Mesodermal cell (in vitro differentiated cells): ENCODE measurements at regions not wholly inside any gene's neighbourhood (a gene's known extent, or its start where the extent isn't known, plus 50 kb on each side); places are given as distances from the start of the nearest gene placed in this dataset.

Source experiments
- H3K27ac ChIP-seq: 2 replicates; pipeline ENCODE4 v1.7.0; 2013; ENCODE audit warnings: mild to moderate bottlenecking, low read depth, low read length, moderate library complexity; ENCODE audit not compliant: severe bottlenecking
- H3K36me3 ChIP-seq: 2 replicates; pipeline ENCODE4 v1.7.1; 2013; ENCODE audit warnings: mild to moderate bottlenecking, low read length, moderate library complexity; ENCODE audit not compliant: control insufficient read depth, insufficient read depth
- H3K4me1 ChIP-seq: one replicate; pipeline ENCODE4 v1.7.1; 2013; ENCODE audit warnings: mild to moderate bottlenecking, low read length; ENCODE audit not compliant: insufficient read depth, control insufficient read depth, poor library complexity, severe bottlenecking
- H3K4me3 ChIP-seq: 2 replicates; pipeline ENCODE4 v1.7.0; 2013; ENCODE audit warnings: low read length, control low read depth, mild to moderate bottlenecking; ENCODE audit not compliant: insufficient read depth, poor library complexity, severe bottlenecking; ENCODE audit errors: extremely low read depth
- H3K9me3 ChIP-seq: 2 replicates; pipeline ENCODE4 v1.7.1; 2013; ENCODE audit warnings: mild to moderate bottlenecking, low read length, moderate library complexity; ENCODE audit not compliant: control insufficient read depth
- WGBS, 2 experiments: methylation state at CpG; one replicate each; pipeline ENCODE4 v1.1.5; 2013; ENCODE audit warnings: missing lambda C conversion rate in 2 of 2; ENCODE audit not compliant: insufficient coverage in 2 of 2; 5-methylcytosine and 5-hydroxymethylcytosine counted together

DNA sequence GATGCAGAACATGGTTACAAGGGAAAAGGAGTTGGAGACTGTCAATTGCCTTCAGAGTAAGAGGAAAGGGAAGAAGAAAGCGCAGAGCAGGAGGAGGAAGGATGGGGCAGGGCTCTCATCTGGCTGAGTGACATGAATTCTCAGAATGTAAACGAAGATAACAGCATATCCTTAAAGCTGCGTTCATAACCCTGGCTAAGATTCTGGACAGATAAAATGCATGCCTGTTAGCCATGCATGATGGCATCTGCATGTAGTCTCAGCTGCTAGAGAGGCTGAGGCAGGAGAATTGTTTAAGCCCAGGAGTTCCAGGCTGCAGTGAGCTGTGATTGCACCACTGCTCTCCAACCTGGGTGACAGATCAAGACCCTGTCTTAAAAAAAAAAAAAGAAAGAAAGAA is 493.5 kb upstream of the PRKX start:
- Histone ChIP-seq H3K27ac (no peak overlapping the region), H3K36me3 (no peaks in the 10 kb centered on the region), H3K4me3 (no peak overlapping the region), H3K4me1 (no peaks in the 10 kb centered on the region), H3K9me3 (no peaks in the 10 kb centered on the region)
- WGBS, 2 experiments = 82 to 86% methylated on average over 3 of the region's 3 CpGs

DNA sequence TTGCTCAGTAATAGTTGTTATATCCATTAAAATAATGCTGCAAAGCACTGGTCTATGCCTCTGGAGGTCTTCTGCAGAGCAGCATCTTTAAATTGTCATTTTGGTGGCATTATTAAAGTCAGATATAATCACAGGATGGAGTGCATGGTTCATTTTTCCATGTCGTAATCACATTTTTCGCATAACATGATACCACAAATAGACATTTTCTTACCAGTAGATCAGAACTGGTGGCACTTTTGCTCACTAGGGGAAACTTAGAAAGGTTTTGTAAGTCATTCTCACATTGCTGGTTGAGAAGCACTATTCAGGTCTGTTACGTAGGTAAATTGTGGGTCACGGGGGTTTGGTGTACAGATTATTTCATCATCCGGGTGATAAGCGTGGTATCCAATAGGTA is 484.5 kb upstream of the PRKX start:
- WGBS, 2 experiments = no CpG with 5 or more reads among the region's 6 CpGs
- no peaks in the 10 kb centered on the region for H3K4me1 ChIP-seq
- no peaks in the 10 kb centered on the region for H3K36me3 ChIP-seq
- no peak overlapping the region for H3K4me3 ChIP-seq
- H3K27ac ChIP-seq = no peak overlapping the region
- H3K9me3 ChIP-seq = no peaks in the 10 kb centered on the region

DNA sequence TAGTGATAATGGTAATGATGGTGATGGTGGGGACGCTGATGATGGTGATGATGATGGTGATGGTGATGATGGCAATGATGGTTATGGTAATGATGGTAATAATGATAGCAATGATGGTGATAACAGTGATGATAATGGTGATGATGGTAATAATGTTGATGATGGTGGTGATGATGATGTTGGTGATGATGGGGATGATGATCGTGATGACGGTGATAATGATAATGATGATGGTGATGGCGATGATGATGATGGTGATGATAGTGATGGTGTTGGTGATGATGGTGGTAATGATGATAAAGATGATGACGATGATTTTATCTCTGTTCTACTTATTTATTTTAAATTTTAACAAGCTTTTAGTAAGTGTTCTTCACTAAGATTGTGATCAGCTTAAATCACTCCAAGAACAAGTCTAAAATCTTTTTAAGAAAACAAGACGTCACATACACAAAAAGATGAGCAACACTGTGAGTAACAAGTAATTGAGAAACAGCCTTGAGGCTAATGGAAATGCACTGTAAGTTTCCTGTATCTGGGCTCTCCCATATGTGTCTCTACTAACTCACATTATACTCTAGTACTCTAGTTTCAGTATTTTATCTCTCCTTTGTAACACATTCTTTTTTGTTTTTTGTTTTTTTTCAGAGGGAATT is 480.2 kb upstream of the PRKX start:
- no peaks in the 10 kb centered on the region for H3K9me3 ChIP-seq
- no peaks in the 10 kb centered on the region for H3K4me1 ChIP-seq
- H3K4me3 ChIP-seq = no peak overlapping the region
- WGBS, 2 experiments = 98 to 100% methylated on average over 2 to 4 of the region's 6 CpGs
- H3K36me3 ChIP-seq = no peaks in the 10 kb centered on the region
- no peak overlapping the region for H3K27ac ChIP-seq

DNA sequence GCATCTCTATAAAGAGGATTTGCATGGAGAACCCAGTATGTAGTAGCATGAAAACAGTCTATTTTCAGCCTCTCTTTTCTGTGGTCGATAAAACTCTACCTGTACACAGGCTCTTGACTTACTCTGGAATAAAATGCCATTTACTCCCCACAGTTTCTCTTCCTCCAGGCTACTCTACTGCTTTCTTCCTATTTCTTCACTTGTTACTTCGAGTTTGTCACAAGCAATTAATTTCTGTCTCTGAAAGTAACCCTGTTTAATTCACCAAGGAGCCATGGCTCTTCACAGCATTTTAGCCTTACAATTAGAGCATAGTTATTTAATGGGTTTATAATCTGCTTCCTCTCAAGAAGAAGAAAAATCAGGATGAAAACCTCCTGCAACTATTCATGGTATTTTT is 472.9 kb upstream of the PRKX start:
- H3K4me3 ChIP-seq = no peak overlapping the region
- H3K36me3 ChIP-seq = no peaks in the 10 kb centered on the region
- peaks cover 3% of the 10 kb centered on the region for H3K4me1 ChIP-seq
- no peak overlapping the region for H3K27ac ChIP-seq
- WGBS, 2 experiments = 86% methylated on average over 1 of the region's 2 CpGs; no CpG with 5 or more reads in 1 of the 2 experiments
- H3K9me3 ChIP-seq = no peaks in the 10 kb centered on the region

DNA sequence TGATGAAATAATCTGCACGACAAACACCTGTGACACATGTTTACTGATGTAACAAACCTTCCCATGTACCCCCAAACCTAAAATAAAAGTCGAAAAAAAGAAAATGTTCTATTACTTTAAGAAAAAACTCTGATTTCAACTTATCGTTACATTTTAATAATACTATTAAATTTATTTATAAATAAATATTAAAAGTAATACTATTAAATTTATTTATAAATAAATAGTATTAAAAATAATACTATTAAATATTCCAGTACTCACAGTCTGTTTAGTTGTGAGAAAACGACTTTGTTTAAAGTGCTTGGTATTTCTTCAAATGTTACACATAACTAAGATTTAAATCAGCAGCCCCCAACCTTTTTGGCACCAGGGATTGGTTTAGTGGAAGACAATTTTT is 471.6 kb upstream of the PRKX start:
- no CpG with 5 or more reads among the region's 4 CpGs for WGBS, 2 experiments

DNA sequence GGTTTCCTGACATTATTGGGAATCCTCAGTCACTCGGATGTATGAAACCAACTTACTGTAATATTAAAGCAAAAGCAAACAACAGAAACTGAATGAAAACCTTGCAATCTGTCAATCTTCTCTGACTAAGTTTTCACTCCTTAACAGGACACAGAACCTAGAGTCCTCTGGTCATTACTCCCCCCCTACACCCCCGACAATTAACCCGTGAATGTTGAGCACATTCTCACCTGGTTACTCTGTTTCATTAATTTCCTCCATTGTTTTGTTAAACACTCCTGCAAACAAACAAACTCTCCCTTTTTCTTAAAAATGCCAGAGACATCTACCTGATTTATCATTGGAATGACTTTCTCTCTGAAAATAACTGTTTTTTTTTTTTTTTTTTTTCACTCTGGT is 469.0 kb upstream of the PRKX start:
- H3K36me3 ChIP-seq = no peaks in the 10 kb centered on the region
- no peaks in the 10 kb centered on the region for H3K9me3 ChIP-seq
- H3K4me1 ChIP-seq = peaks cover 3% of the 10 kb centered on the region
- no peak overlapping the region for H3K27ac ChIP-seq
- H3K4me3 ChIP-seq = no peak overlapping the region
- WGBS, 2 experiments = 74% methylated on average over 2 of the region's 3 CpGs; no CpG with 5 or more reads in 1 of the 2 experiments

More for the DNA sequence above, 471.6 kb upstream of the PRKX start:
- no peaks in the 10 kb centered on the region for H3K9me3 ChIP-seq
- no peaks in the 10 kb centered on the region for H3K36me3 ChIP-seq
- H3K4me3 ChIP-seq = no peak overlapping the region
- H3K4me1 ChIP-seq = peaks cover 3% of the 10 kb centered on the region
- H3K27ac ChIP-seq = no peak overlapping the region

DNA sequence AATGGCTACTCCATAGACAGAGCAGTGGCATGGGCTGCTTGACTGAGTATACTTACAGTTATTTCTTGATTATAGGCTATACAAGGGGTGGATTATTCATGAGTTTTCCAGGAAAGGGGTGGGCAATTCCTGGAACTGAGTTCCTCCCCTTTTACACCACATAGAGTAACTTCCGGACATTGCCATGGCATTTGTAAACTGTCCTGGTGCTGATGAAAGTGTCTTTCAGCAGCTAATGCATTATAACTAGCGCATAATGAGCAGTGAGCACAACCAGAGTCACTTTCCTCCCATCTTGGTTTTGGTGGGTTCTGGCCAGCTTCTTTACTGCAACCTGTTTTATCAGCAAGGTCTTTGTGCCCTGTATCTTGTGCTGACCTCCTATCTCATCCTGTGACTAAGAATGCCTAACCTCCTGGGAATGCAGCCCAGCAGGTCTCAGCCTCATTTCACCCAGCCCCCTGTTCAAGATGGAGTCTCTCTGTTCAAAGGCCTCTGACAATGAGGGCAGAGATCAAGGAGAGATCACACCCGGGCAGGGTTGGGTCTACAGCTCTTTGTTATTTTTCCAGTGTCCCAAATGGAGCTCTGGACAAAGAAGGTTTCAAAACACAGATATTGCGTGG is 468.4 kb upstream of the PRKX start:
- WGBS, 2 experiments = 39 to 64% methylated on average over 2 to 3 of the region's 4 CpGs
- Histone ChIP-seq H3K9me3 (no peaks in the 10 kb centered on the region), H3K36me3 (no peaks in the 10 kb centered on the region), H3K4me3 (no peak overlapping the region), H3K4me1 (peaks cover 3% of the 10 kb centered on the region), H3K27ac (no peak overlapping the region)

DNA sequence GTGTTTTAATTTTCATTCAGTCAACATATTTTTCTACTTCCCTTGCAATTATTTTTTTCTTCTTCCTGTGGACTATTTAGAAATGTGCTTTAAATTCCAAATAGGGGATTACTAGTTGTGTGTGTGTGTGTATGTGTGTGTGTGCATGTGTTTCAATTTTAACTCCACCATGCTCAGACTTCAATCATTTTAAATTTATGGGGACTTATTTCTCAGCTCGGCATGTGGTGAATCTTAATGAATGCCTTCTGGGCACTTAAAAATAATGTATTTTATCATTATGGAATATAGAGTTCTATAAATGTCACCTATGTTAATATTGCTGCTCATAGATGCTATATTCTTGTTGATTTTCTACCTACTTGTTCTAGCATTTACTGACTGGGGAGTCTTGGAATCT is 465.6 kb upstream of the PRKX start:
- Histone ChIP-seq H3K9me3 (no peaks in the 10 kb centered on the region), H3K4me1 (peaks cover 3% of the 10 kb centered on the region), H3K4me3 (no peak overlapping the region), H3K36me3 (no peaks in the 10 kb centered on the region), H3K27ac (no peak overlapping the region)
- WGBS, 2 experiments = no CpG with 5 or more reads among the region's 1 CpG

DNA sequence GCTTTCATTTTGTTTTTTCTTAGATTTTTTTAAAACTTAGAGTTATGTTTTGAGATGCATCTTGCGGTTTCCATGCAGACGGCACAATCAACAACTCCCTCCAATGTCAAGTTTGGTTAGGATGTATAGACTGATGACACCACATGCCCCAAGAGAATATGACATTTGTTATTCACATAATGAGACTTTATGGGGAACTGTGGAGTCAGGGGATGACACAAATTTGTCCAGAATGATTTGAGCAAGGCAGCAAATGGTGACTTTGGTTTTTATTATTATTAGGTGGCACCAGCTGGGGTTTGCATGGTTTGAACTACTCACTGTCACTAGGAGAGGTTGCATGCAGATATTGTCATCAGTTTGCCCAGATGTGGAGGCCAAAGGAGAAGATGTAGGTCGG is 461.8 kb upstream of the PRKX start:
- Histone ChIP-seq H3K36me3 (no peaks in the 10 kb centered on the region), H3K4me3 (no peak overlapping the region), H3K9me3 (no peaks in the 10 kb centered on the region), H3K27ac (no peak overlapping the region), H3K4me1 (no peaks in the 10 kb centered on the region)
- no CpG with 5 or more reads among the region's 3 CpGs for WGBS, 2 experiments

DNA sequence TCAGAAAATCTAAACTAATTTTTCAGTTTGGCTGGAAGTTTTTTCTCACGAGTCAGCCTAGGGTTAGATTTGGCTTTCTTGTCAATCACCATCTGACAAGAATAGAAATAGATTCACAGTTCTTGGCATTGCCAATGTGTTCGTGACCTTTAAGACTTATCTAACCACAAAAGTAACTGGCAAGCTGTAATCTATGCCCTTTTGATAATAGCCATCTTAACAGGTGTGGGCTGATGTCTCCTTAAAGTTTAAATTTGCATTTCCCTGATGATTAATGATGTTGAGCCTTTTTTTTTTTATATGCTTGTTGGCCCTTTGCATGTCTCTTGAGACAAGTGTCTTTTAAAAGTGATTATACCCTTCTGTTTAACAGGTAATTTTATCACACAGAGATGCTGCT is 460.3 kb upstream of the PRKX start:
- 60% methylated on average over 1 of the region's 2 CpGs; no CpG with 5 or more reads in 1 of the 2 experiments for WGBS, 2 experiments
- Histone ChIP-seq H3K27ac (no peak overlapping the region), H3K4me1 (no peaks in the 10 kb centered on the region), H3K36me3 (no peaks in the 10 kb centered on the region), H3K9me3 (no peaks in the 10 kb centered on the region), H3K4me3 (no peak overlapping the region)

DNA sequence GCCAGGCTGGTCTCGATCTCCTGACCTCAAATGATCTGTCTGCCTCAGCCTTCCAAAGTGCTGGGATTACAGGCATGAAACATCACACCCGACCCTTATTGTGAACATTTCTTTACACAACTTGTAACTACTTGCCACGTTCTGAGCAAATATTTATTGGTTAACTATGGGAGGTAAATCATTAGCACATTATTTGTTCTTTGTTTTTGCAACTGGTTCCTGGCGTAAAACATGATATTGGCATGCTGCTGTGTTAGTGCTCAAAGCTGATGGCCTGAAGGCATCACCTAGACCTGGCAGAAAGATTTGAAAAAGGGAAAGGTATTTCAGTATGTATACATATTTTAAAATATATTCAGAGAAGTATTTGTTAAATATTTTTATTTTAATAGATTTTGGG is 438.3 kb upstream of the PRKX start:
- no peak overlapping the region for H3K27ac ChIP-seq
- no CpG with 5 or more reads among the region's 4 CpGs for WGBS, 2 experiments
- no peak overlapping the region for H3K4me3 ChIP-seq
- H3K9me3 ChIP-seq = no peaks in the 10 kb centered on the region
- no peaks in the 10 kb centered on the region for H3K4me1 ChIP-seq
- no peaks in the 10 kb centered on the region for H3K36me3 ChIP-seq
